ENCODE measurements at regions not wholly inside any gene's neighbourhood (a gene's known extent, or its start where the extent isn't known, plus 50 kb on each side); places are given as distances from the start of the nearest gene placed in this dataset.

DNA sequence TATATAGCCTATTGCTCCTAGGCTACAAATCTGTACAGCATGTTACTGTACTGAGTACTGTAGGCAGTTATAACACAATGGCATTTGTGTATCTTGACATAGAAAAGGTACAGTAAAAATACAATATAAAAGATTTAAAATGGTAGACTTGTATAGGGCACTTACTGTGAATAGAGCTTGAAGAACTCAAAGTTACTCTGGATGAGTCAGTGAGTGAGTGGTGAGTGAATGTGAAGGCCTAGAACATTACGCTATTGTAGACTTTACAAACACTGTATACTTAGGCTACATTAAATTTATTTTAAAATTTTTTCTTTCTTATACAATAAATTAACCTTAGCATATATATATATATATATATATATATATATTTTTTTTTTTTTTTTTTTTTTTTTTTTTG, 140.0 kb upstream of the UBE2E1 start:
- DNase-seq: no peak

DNA sequence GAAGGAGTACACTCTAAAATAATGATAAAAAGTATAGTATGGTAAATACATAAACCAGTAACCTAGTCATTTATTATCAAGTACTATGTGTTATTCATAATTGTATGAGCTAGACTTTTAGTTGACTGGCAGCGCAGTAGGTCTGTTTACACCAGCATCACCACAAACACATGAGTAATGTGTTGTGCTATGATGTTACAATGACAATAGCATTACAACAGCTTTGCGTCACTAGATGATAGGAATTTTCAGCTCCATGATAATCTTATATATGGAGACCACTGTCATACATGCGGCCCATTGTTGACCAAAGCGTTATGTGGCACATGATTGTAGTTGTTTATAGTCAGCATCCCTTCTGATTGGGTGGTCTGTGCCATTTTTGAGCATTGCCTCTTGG, 138.9 kb upstream of the UBE2E1 start:
- no peak for DNase-seq

DNA sequence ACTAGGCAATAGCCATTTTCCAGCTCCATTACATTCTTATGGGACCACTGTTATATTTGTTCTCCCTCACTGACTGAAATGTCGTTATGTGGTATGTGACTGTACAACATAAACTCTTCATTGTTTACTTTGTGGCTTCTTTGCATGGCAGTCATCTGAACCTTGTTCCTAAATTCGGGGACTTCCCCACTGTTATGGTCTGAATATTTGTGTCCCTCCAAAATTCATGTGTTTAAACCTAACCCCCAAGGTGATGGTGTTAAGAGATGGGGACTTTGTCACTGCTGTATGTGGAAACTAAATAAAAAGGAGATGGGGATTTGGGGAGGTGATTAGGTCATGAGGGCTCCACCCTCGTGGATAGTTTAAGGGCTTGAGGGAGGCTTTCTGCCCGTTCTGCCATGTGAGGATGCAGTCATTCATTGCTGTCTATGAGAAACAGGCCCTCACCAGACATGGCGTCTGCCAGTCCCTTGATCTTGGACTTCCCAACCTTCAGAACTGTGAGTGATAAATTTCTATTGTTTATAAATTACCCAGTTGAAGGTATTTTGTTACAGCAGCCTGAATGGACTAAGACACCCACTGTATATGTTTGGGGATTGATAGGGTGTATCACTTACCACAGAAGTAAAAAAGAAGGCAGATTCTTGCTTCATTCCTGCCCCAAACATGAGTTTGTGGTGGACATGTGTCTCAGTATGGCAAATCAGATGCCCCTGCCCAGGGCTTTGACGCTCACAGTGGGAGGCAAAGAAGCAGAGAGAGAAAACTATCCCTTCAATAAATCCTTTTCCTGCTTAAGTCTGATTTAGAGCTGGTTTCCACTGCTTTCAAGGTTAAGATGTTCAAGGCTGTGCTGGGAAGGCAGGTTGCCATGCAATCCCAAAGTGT, 138.0 kb upstream of the UBE2E1 start:
- no peak for DNase-seq

DNA sequence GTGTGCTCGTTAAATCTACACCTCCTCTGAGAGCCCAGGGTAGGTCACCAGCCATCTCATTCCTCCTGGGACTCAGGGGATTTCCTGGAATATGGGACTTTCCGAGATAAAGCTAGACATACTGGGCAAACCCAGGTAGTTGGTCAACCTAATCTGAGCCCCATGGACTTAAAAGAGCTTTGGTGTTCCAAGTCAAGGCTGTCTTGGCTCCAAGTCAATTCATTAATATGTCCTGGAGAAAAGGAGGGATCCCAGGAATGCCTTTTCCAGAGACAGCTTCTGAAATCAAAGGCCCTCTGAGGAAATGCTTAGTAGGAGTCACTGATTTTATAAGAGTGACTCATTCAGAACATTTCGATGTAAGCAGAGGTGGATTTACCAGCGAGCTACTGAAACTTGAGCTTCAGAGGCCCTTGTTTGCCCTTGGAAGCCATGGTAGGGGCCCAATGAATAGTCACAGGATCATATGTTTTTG, 137.3 kb upstream of the UBE2E1 start:
- no peak for DNase-seq

DNA sequence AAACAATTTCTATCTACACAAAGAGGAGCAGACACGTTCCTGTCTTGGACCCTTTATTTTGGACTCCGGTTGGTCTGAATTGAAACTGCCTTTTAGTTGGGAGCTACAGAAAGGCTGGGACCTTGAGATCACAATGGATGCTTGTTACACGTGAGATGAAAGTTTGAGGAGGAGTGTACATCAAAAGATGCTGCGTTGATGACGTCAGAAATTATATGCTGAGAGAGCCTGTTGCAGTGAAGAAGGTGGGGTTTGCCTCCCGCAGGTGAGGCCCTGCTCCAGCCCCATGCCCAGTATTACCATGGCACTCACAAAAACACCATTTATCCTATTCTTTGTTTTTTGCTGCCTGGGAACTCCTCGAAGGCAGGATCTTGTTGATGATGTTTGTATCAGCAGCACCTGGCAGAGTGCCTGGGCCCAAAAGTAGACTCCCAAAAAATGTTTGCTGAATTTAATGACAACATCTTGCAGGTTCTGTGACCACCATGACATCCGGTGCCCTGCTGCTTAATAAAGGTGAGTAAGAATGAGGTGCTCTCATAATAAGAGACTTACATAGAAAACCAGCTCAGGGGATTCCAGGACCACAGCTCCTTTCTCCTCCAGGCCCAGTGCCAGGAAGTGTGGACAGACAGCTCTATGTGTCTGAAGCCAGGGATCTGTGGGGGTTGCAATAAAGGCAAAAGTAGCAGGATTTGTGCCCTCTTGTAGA, 136.1 kb upstream of the UBE2E1 start:
- DNase-seq: no peak

DNA sequence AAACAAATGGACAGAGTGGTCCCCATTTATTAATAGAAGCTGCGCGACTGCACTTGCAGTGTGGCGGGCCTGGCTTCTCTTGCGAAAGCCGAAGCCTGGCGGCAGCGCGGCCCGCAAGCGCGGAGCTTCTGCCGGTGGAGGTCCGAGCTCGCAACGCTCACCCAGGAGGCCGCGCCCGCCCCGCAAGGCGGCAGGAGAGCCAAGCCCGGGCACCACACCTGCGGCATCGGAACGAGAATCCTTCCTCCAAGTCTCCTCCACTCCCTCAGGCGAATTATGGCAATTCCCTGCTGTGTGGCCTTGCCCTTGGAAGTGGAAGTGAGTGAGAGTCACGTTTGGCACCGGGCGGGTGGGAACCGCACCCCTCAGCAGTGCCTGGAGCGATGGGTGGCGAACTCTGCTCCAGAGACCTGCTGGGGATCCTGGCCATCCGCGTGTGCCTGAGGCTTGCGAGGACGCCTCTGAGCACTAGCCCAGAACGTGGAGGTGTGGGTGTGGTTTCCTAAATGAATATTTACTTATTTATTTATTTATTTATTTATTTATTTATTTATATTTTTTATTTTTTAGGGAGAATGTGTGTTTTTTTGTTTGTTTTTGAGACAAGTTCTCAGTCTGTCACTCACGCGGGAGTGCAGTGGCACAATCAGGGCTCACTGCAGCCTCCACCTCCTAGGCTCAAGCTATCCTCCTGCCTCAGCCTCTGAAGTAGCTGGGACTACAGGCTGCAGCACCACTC, 133.7 kb upstream of the UBE2E1 start:
- peak; percentile 61 for DNase-seq

DNA sequence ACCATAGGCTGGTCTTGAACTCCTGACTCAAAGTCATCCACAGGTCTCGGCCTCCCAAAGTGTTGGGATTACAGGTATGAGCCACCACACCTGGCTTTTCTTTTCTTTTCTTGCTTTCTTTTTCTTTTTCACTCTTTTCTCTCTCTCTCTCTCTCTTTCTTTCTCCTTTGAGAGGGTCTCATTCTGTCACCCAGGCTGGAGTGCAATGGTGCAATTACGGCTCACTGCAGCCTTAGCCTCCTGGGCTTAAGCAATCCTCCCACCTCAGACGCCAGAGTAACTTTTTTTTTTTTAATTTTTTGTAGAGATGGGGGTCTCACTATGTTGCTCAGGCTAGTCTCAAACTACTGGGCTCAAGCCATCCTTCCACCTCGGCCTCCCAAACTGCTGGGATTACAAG, 133.1 kb upstream of the UBE2E1 start:
- no peak for DNase-seq

DNA sequence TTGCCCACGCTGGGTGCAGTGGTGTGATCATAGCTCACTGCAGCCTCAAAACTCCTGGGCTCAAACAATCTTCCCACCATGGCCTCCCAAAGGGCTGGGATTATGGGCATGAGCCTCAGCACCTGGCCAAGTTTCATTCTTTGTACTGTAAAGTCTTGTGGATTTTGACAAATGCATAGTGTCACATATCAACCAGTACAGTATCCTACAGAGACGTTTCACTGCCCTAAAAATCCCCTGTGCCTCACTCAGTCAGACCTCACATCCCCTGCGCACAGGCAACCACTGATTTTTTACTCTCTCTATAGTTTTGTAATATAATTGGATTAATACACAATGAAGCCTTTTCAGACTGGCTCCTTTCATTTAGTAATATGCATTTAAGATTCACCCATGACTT, 130.7 kb upstream of the UBE2E1 start:
- no peak for DNase-seq

DNA sequence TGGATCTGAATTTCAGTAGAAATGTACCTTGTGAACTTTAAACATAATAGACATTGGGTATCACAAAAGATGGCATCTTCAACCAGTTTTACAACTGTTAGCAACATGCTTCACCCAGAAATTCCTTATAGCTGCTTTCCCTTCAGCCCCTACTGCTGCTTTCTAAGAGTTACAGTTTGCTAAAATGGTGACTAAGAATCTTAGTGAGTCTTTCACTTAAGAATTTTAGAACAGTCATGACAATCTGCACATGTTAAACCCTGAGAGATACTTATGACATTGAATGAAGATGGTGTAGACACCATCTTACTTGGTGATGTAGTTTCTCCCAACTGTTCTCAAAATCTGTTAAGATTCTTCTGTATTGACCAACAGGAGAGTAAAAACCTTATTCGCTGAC, 129.7 kb upstream of the UBE2E1 start:
- no peak for DNase-seq

DNA sequence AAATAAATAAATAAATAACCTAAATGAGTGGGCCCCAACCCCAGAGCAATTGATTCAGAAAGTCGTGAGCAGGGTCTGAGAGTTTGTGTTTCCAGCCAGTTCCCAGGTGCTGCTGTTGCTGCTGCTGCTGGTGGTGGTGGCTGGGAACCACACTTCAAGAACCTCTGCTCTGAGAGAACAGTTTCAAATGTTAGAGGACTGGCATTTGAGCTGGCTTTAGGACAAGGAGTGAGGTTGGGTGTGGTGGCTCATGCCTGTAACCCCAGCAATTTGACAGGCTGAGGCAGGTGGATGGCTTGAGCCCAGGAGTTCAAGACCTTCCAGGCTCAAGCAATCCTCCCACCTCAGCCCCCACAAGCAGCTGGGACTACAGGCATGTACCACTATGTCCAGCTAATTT, 123.1 kb upstream of the UBE2E1 start:
- DNase-seq: no peak

DNA sequence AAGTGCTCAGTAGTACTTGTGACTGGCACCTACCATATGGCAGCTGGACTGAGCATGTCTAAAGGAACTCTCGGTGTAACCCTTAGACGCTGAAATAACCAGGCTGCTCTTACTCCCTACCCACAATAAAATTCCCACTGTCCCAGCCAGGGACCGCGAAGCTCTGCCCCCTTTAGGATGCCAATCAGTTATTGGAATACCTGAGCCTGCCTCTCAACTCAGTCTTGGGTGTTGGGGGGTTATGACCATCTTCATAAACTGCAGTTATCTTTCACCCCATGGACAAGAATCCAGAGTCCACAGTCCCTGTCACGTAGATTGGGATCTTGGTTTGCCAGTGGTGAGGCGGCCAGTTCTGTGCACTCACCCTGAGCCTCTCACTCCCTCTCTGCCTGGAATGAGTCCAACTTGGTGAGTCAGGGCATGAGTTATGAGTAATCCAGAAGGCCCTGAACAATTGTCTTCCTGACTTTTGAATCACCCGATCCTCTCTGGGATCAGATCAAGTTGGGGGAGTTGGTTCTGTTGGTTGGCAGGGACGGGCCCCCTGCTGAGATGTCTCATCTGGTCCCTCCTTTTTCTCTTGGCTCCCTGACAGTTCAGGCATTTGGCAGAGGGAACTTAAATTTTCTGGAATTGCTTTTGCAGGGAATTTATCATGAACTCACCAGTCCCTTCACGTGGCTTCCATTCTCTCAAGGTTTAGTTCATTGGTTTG, 120.1 kb upstream of the UBE2E1 start:
- no peak for DNase-seq

DNA sequence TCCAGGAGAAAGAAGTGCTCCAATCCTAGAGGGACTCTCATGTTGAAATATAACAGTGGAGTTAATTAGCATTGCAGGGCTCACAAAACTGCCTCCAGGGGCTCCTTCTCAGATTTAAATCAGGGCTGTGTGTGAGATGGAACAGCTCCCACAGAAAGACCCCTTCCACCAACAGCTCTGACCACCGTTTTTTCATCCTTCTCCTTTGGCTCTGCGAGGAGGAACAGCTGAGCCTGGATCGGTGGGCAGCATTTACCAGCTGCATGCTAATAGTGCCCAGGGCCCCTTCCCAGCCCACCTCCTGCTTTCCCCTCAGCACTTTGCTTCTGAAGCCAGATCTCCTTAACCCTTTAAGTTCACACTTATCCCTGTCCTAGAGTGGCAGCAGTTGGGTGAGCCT, 119.2 kb upstream of the UBE2E1 start:
- DNase-seq: no peak

DNA sequence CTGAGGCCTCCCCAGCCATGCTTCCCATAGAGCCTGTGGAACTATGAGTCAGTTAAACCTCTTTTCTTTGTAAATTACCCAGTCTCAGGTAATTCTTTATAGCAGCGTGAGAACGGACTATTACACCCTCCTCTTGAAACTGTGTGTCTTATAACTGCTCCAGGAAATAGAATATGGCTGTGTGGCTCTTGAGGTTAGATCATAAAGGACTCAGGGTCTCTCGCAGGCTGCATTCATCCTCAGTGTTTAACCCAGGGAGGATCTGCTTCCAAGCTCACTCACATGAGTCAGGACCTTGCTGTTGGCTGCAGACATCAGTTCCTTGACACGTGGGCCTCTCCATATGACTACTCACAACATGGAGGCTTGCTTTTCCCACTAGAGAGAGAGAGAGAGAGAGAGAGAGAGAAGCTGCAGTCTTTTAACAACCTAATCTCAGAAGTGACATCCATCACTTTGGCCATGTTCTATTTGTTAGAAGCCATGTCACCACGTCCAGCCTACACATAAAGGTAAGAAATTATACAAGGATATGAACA, 114.3 kb upstream of the UBE2E1 start:
- no peak for DNase-seq

DNA sequence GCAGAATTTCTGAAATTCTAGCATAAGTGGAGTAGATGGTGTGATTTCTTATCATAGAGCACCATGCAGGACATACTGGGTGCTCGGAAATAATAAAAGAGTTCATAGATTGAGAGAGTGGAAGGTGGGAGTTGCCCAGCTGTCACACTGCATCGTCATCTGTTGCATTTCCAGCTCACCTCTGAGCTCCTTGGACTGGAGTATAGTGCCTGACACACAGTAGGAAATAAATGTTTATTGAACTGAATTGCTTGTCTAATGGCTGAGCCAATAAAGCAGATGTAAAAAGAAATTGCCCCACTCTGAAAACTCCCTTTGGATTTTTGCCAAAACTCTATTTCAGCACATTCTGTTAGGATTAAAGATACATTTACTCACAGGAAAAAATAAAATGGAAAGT, 108.9 kb upstream of the UBE2E1 start:
- DNase-seq: no peak

DNA sequence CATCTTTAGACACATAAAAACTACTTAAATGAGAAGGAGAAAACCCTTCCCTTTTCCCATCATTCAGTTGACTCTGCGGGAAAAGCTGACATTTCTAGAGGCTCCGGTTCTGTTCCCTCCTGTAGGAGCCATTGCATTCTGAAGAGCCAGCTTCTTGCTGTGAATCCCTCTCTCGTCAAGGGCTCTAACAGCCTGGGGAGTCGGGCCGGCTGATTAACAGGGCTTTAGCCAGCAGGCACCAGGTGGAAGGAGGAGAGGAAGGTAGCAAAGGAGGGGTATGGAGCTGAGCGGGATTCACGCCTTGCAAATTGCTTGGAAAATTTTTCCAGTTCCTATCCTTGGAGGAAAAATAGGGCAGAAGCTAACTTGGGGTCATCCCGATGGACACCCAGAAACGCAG, 108.3 kb upstream of the UBE2E1 start:
- no peak for DNase-seq

DNA sequence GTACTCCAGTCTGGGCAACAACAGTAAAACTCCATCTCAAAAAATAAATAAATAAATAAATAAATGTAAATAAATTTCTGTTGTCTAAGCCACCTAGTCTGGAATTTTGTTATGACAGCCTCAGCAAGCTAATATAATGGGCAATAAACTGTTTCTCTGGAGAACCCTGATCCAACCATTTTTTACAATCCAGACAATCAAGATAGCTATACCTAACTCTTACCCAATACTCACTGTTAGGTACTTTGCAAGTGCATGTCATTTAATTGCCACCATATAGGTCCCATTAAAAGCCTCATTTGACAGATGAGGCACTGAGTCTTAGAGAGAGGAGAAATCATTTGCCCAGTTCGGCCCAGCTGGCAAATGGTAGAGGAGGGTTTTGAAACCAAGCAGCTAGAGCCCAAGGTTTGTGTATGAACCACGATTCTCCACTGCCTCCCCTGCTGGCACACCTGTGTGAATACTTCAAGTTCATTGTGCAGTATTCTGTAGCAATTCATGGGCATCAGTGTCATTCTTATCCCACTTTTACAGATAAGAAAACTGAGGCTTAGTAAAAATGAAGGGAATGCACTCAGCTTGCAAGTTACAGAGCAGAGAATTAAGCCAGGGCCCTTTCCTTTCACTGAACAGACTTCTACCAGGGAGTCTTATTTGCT, 107.0 kb upstream of the UBE2E1 start:
- DNase-seq: no peak

DNA sequence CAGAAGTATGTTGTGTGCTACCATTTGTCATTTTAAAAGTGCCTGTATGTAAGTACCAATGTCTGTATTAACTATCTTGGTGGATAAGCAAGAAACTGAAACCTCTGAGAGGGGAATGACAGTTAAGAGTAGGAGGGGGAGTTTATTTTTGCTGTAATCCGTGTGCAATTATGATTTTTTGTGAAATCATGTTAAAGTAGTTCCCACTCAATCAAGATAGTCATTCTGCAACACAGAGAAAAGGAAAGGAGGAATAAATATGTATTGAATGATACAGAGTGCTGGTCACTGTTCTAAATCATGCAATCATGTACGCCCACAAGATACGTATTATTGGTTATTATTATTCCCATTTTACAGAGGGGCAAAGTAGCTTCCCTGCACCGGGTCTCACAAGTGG, 105.1 kb upstream of the UBE2E1 start:
- no peak for DNase-seq

DNA sequence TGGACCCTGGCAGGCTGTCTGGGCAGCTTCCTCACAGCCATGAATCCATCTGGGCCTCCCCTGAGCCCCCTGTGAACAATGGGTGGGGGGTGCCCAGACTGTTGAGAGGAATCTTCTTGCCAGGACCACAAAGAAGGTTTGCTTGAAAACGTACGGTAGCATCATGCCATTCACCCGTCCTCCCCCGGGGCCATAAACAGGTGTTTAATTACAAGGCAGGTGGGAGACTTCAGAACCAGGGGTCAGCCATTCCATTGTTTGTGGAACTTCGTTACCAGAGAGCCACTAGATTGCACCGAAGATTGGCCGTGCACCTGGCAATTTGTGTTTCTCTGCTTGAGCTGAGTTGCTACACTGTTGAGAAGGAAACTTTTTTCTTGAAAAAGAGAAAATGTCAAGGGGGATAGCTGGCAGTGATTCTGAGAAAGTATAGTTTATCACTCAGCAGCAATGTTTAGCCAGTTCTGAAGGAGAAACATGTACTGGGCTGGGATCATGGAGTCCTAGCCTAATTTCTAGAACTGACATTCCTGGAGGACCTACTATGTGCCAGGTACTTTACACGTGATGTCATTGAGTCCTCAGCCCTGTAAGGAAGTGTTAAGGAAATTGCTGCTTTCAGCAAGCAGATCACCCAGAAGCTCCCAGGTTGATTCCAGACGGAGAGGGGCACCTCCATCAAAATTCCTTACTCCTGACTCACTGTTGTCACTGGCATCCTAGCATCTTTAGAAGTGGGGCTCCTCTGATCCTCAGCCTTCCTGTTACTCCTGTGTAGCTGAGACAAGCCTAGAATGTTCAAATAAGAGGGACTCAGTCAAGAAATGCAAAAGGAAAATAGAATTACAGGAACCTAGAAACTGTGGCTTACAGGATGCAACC, 103.8 kb upstream of the UBE2E1 start:
- DNase-seq: no peak

DNA sequence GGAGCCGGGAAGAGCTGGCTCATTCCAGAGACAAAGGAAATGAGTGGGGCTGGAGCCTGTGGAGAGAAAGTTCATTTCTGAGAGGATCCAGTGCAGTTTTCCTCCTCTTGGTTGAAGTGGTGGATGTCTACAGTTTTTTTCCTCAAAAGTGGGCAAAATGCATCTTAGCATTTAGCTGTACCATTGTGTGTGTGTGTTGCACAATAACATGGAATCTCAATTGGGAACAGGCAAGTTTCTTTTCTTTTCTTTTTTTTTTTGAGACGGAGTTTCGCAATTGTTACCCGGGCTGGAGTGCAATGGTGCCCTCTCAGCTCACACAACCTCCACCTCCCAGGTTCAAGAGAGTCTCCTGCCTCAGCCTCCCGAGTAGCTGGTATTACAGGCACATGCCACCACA, 101.5 kb upstream of the UBE2E1 start:
- no peak for DNase-seq

DNA sequence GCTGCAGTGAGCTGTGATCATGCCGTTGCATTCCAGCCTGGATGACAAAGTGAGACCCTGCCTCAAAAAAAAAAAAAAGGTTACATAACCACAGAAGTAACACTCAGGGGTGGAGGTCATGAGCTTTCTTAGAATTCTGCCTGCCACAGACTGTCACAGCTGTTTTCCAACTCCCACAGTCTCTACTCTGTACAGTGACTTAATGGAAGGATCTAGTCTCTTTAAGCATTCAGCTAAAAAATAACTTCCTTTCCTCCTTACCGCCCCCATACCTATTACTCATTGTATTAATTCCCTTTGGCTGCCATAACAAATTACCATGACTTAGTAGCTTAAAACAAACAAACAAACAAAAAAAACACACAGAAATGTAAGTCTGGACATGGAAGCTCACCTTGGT, 99.6 kb upstream of the UBE2E1 start:
- DNase-seq: no peak

DNA sequence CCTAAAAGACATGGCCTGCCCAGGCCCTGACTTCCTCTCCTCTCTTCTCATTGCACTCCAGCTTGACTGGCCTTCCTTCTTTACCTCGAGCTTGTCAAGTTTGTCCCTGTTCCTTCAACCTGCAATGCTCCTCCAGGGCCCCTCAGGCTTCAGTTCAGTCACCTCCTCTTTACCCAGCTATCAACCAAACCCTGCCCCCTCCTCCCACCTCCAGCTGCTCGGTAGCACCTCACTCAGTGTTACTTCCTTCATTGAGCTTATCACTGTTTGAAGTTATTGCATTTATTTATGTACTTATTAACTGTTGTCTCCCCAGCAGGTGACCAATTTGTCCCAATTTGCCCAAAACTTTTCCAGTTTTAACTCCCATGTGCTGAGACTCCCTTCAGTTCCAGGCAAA, 95.8 kb upstream of the UBE2E1 start:
- no peak for DNase-seq
